Stomach (tissue), 4 donors: ENCODE measurements at regions not wholly inside any gene's neighbourhood (a gene's known extent, or its start where the extent isn't known, plus 50 kb on each side); places are given as distances from the start of the nearest gene placed in this dataset.

Source experiments
- CTCF ChIP-seq, 7 experiments: fragments of 450-650 bp in 4 of 7; fragments of 200-600 bp in 3 of 7; sonication (generic) in 3 of 7; IDR thresholded peaks; one replicate each; pipeline ENCODE4 v1.5.1; 2016 to 2019; ENCODE audit warnings: antibody characterized with exemption in 7 of 7, control low read depth in 2 of 7, mild to moderate bottlenecking in 1 of 7
- POLR2AphosphoS5 ChIP-seq, 3 donors: sonication (generic); formaldehyde crosslinking; IDR thresholded peaks; one replicate each; pipeline ENCODE4 v1.6.1; 2016; ENCODE audit warnings: antibody characterized with exemption in 3 of 3

GRCh38 chr15:69724333-69724732 lies 271.7 kb downstream of the RPLP1 start:
- TF ChIP-seq POLR2AphosphoS5 (IDR thresholded peaks at IDR 0.05), result no peak
- no peak for TF ChIP-seq CTCF (IDR thresholded peaks at IDR 0.05)
